HFFc6 (cell line): ENCODE measurements at regions not wholly inside any gene's neighbourhood (a gene's known extent, or its start where the extent isn't known, plus 50 kb on each side); places are given as distances from the start of the nearest gene placed in this dataset.

Experiments
- DNase-seq: peaks from one replicate; pipeline ENCODE4 v3.0.0-alpha.2; 2018
- H3K27ac Mint-ChIP-seq: 2 replicates; pipeline ENCODE4 v1.8.0; 2020; ENCODE audit warnings: mild to moderate bottlenecking, mixed read lengths
- H3K27me3 Mint-ChIP-seq: 2 replicates; pipeline ENCODE4 v1.8.0; 2021; ENCODE audit warnings: mild to moderate bottlenecking, moderate library complexity, mixed read lengths; ENCODE audit not compliant: insufficient read depth
- H3K36me3 Mint-ChIP-seq: 2 replicates; pipeline ENCODE4 v1.8.0; 2021; ENCODE audit warnings: low read depth, mixed read lengths
- H3K4me1 Mint-ChIP-seq: 2 replicates; pipeline ENCODE4 v1.8.0; 2020; ENCODE audit warnings: low read depth, mixed read lengths
- H3K4me3 Mint-ChIP-seq: 2 replicates; pipeline ENCODE4 v1.8.0; 2020; ENCODE audit warnings: mild to moderate bottlenecking, moderate library complexity, mixed read lengths
- H3K9me3 Mint-ChIP-seq: 2 replicates; pipeline ENCODE4 v1.8.0; 2020; ENCODE audit warnings: mild to moderate bottlenecking, mixed read lengths
- CTCF ChIP-seq: fragments of 200-600 bp; sonication (generic); IDR thresholded peaks from 2 replicates; pipeline ENCODE4 v1.5.0; 2021; ENCODE audit warnings: antibody characterized with exemption, mild to moderate bottlenecking

DNA sequence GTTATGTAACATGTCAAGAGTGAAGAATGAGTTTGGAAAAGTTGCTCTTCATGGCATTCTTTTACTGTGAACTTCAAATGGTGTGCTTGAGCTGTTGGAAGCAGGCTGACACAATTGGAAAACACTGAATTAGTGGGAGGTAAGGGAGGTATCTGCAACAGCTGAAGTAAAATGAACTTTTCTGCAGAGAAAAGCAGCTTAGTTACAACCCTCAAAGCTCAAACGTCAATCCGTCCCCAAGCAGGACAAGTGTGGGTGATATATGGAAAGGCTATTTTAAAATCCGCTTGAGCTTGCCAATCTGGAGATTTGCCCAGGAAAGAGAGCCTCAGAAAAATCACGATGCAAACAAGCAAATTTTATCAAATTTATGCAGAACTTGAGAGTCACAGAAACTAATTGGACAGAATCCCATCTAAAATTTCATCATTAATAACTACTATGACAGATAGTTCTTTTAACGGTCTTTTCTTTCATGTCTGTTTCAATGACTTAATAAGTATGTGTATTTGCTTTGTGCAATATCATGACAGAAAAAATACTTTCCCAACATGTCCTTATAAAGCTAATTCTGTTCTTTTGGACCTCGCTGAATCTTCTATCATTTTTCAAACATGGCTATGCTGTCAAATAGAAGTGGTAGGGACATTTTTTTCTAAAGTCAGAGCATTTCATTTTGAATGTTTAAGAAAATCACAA is 266.6 kb upstream of the SLITRK3 start:
- Mint-ChIP-seq H3K36me3 (no peaks in the 10 kb centered on the region), H3K4me3 (no peak overlapping the region), H3K4me1 (no peaks in the 10 kb centered on the region), H3K9me3 (peaks cover 26% of the 10 kb centered on the region), H3K27ac (no peak overlapping the region), H3K27me3 (no peaks in the 10 kb centered on the region; the same call in 1 of the 2 replicates)
- no peak for DNase-seq
- TF ChIP-seq CTCF: no peak

- TF ChIP-seq CTCF: no peak
- no peak overlapping the region for H3K4me3 Mint-ChIP-seq
- no peaks in the 10 kb centered on the region for H3K4me1 Mint-ChIP-seq
- DNase-seq: no peak
- H3K27me3 Mint-ChIP-seq: no peaks in the 10 kb centered on the region
- no peaks in the 10 kb centered on the region for H3K36me3 Mint-ChIP-seq
- no peak overlapping the region for H3K27ac Mint-ChIP-seq
- peaks cover 22% of the 10 kb centered on the region for H3K9me3 Mint-ChIP-seq
These were observed 264.0 kb upstream of the SLITRK3 start for GRCh38 chr3:165459924-165460835.

DNA sequence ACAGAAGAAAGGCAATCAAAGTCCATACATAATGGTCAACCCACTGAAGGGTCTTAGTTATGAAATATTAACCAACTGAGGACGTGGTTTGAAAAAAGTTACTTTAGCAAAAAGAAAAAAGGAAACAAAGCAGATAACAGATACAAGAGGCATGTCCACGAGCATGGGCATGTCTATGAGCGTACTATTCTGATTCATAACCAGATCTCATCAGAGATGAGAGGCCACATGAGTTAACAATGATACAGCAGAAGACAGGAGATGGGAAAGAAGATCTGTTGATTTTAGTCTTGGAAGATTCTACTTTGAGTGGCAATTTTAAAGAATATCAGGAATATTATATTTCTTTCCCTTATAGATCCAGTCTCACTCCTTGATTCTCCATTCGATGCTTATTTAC is 262.9 kb upstream of the SLITRK3 start:
- DNase-seq: no peak
- no peaks in the 10 kb centered on the region for H3K36me3 Mint-ChIP-seq

DNA sequence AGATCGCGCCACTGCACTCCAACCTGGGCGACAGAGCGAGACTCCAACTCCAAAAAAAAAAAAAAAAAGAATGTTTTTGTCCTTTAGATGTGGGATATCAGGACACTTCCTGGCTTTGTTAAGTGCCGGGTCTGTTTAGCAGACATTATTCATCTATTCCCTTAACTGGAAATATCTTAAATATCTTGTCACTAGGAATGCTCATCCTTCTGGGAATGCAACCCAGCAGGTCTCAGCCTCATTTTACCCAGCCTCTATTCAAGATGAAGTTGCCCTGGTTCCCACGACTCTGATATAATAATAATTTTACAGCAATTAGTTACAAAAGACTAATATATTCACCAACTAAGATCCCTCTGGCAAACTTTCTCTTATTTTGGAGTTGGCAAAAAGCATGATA is 260.9 kb upstream of the SLITRK3 start:
- Mint-ChIP-seq H3K36me3 (no peaks in the 10 kb centered on the region), H3K27me3 (no peaks in the 10 kb centered on the region), H3K4me1 (no peaks in the 10 kb centered on the region), H3K9me3 (peaks cover 49% of the 10 kb centered on the region), H3K27ac (no peak overlapping the region), H3K4me3 (no peak overlapping the region)
- DNase-seq: no peak
- no peak for TF ChIP-seq CTCF

More for the DNA sequence above, 262.9 kb upstream of the SLITRK3 start:
- Mint-ChIP-seq H3K4me3 (no peak overlapping the region), H3K27me3 (no peaks in the 10 kb centered on the region), H3K27ac (no peak overlapping the region), H3K9me3 (peaks cover 31% of the 10 kb centered on the region), H3K4me1 (no peaks in the 10 kb centered on the region)
- TF ChIP-seq CTCF: no peak

DNA sequence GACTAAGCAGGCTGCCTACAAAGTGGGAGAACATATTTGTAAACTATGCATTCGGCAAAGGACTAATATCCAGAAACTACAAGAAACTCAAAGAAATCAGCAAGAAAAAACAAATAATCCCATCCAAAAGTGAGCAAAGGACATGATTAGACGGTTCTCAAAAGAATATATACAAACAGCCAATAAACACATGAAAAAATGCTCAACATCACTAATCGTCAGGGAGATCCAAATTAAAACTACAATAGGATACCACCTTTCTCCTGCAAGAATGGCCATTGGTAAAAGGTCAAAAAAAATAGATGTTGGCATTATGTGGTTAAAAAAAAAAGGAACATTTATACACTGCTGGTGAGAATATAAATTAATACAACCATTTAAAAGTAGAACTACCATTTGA is 259.6 kb upstream of the SLITRK3 start:
- no peak for DNase-seq
- no peaks in the 10 kb centered on the region for H3K36me3 Mint-ChIP-seq
- peaks cover 57% of the 10 kb centered on the region for H3K9me3 Mint-ChIP-seq
- no peak overlapping the region for H3K27ac Mint-ChIP-seq
- no peak for TF ChIP-seq CTCF
- no peaks in the 10 kb centered on the region for H3K4me1 Mint-ChIP-seq
- no peak overlapping the region for H3K4me3 Mint-ChIP-seq
- H3K27me3 Mint-ChIP-seq: no peaks in the 10 kb centered on the region
